ENCODE measurements at regions not wholly inside any gene's neighbourhood (a gene's known extent, or its start where the extent isn't known, plus 50 kb on each side); places are given as distances from the start of the nearest gene placed in this dataset.
"Not testable (repeated sequence)": the region's sequence is repeated elsewhere in the genome, so short reads cannot be mapped to it uniquely, and the experiment has no call there.

DNA sequence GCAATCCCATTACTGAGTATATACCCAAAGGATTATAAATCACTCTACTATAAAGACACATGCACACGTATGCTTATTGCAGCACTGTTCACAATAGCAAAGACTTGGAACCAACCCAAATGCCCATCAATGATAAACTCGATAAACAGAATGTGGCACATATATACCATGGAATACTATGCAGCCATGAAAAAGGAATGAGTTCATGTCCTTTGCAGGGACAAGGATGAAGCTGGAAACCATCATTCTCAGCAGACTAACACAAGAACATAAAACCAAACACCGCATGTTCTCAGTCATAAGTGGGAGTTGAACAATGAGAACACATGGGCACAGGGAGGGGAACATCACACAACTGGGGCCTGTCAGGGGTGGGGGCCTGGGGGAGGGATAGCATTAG is 532.8 kb upstream of the AMOT start:
- not testable (repeated sequence) for TF ChIP-seq POLR2A (IDR thresholded peaks at IDR 0.05; ENCODE audit: low read length); GATA1 (IDR thresholded peaks at IDR 0.05; ENCODE audit: low read depth, low read length)

All from erythroblast (primary cell).